Activated T-cell treated with anti-CD3 and anti-CD28 coated beads, Interleukin-2, amount 50 U/mL, for 24 hours (primary cell): ENCODE measurements at regions not wholly inside any gene's neighbourhood (a gene's known extent, or its start where the extent isn't known, plus 50 kb on each side); places are given as distances from the start of the nearest gene placed in this dataset.

ENCODE experiments used
- DNase-seq: peaks from one replicate; pipeline ENCODE4 v3.0.0-alpha.2; 2020
- H3K27ac Mint-ChIP-seq: 2 replicates; pipeline ENCODE4 v1.8.0; 2020; ENCODE audit warnings: mild to moderate bottlenecking, mixed read lengths
- H3K27me3 Mint-ChIP-seq: 2 replicates; pipeline ENCODE4 v1.8.0; 2020; ENCODE audit warnings: mixed read lengths
- H3K36me3 Mint-ChIP-seq: 2 replicates; pipeline ENCODE4 v1.8.0; 2020; ENCODE audit warnings: low read depth, mixed read lengths
- H3K4me1 Mint-ChIP-seq: 2 replicates; pipeline ENCODE4 v1.8.0; 2020; ENCODE audit warnings: low read depth, mixed read lengths
- H3K4me3 Mint-ChIP-seq: 2 replicates; pipeline ENCODE4 v1.8.0; 2020; ENCODE audit warnings: mild to moderate bottlenecking, moderate library complexity, mixed read lengths
- H3K9me3 Mint-ChIP-seq: 2 replicates; pipeline ENCODE4 v1.8.0; 2020; ENCODE audit warnings: mixed read lengths

DNA sequence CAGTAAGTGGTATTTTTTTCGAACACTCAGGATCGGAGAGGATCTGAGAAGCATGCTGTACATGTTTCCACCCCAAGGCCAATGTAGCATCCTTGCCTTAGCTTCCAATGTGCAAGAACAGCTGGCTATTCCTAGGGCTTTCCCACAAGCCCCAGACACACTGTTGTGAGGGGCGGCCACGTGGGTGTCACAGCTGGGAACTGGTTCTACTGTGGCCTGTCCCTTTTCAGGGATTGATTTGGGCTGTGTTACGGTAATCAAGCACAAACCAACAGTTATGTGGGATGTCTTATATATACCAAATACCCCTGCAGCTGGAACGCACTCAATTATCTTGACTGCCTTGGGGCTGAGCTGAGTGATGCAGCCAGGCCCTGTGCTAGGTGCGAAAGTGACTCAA lies 116.3 kb upstream of the CXCR4 start:
- Mint-ChIP-seq H3K27me3 (no peaks in the 10 kb centered on the region), H3K36me3 (no peaks in the 10 kb centered on the region), H3K4me3 (no peak overlapping the region), H3K27ac (no peak overlapping the region), H3K9me3 (peaks cover under 1% of the 10 kb centered on the region), H3K4me1 (peaks cover 42% of the 10 kb centered on the region)
- DNase-seq, result no peak

DNA sequence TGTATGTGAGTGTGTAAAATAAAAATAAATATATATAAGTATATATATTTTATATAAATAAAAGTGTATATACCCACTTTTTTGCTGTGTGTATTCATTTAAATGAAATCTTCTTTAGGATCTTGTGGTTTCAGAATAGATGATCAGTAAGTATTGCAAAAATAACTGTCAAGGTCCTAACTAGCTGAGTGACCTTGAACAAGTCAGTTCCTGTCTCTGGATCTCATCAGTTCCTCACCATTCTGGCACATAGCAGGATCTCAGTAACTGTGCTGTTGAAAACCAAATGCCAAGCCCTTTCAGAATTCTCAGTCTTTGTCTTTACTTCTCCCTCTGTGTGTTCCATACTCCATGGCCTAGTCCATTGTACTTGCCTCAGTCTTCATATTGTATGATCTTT lies 115.3 kb upstream of the CXCR4 start:
- H3K4me3 Mint-ChIP-seq, result no peak overlapping the region
- no peak for DNase-seq
- peaks cover 33% of the 10 kb centered on the region for H3K4me1 Mint-ChIP-seq
- H3K9me3 Mint-ChIP-seq, result peaks cover 4% of the 10 kb centered on the region
- no peaks in the 10 kb centered on the region for H3K36me3 Mint-ChIP-seq
- no peaks in the 10 kb centered on the region for H3K27me3 Mint-ChIP-seq
- no peak overlapping the region for H3K27ac Mint-ChIP-seq

DNA sequence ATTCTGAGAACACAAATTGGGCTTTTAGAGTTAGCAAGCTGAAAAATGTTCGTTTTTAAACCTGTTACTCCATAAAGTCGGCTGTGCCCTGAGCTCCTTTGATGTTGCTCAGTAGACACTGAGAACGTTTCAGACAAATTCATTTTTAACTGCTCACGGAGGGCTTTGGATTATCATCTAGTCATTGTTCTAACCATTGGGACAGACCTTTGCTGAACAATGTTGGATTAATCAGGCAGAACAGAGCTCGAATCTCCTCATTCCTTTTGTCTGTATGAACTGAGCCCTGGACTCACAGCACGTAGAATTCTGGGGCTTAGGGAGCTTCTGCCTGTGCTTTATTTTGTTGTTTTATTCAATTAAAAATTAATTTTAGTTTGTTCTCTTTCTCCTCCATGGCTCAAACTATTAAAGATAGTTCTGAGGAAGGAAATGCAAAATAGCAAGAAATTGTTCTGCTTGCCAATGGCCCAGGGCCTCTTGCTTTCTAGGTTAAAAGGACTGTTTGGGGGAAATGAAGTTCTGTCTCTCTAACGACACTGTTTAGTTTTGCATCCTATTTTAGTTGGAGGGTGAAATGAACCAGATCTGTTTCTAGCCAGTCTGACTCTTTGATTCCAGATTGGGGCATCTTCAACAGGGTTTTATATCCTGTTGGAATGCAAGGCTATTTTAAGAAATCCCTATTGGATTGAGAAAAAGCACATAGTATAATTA lies 114.7 kb upstream of the CXCR4 start:
- no peak overlapping the region for H3K4me3 Mint-ChIP-seq
- H3K27me3 Mint-ChIP-seq, result no peaks in the 10 kb centered on the region
- H3K4me1 Mint-ChIP-seq, result peaks cover 26% of the 10 kb centered on the region
- H3K36me3 Mint-ChIP-seq, result no peaks in the 10 kb centered on the region
- no peak overlapping the region for H3K27ac Mint-ChIP-seq
- H3K9me3 Mint-ChIP-seq, result peaks cover 4% of the 10 kb centered on the region
- no peak for DNase-seq

DNA sequence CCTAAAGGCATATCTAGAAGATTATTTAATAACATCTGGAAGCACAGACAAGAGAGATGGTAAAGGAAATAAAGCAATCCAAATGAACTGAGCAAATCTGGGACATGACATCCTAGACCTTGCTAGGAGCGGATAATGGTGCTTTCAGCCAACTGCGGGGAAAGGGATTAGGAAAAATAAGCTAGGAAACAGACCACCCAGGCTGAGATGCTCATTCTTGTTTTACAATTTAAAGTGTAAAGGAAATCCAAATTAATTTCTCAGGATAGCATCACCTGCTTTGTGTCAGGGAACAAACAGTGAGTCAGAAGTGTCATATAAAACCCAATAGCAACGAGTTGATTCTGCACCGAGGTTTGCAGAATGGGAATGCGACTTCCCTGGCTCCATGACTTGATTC lies 112.5 kb upstream of the CXCR4 start:
- Mint-ChIP-seq H3K36me3 (no peaks in the 10 kb centered on the region), H3K4me1 (peaks cover 20% of the 10 kb centered on the region), H3K27me3 (no peaks in the 10 kb centered on the region), H3K4me3 (no peak overlapping the region), H3K9me3 (peaks cover 4% of the 10 kb centered on the region), H3K27ac (no peak overlapping the region)
- no peak for DNase-seq

DNA sequence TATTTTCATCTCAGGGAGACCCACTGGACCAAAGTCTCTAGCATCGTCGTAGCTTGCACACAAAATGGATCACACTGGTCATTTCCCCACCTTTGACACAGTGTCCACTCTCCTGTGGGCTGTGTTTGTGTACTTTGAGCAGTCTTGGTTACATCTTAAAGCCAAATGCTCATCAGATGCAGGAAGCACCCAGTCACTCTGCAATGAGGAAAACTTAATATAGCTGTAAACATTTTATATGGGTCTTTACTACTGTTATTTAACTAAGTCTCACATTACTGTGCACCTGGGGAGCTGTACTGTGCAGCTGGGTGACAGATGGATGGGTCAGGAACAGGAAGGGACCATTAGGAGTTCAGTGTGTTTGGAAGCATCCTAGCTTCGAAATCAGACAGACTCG lies 109.0 kb upstream of the CXCR4 start:
- no peak overlapping the region for H3K4me3 Mint-ChIP-seq
- no peaks in the 10 kb centered on the region for H3K27me3 Mint-ChIP-seq
- no peaks in the 10 kb centered on the region for H3K36me3 Mint-ChIP-seq
- H3K27ac Mint-ChIP-seq, result no peak overlapping the region
- DNase-seq, result no peak
- H3K9me3 Mint-ChIP-seq, result peaks cover 4% of the 10 kb centered on the region
- H3K4me1 Mint-ChIP-seq, result peaks cover 22% of the 10 kb centered on the region

DNA sequence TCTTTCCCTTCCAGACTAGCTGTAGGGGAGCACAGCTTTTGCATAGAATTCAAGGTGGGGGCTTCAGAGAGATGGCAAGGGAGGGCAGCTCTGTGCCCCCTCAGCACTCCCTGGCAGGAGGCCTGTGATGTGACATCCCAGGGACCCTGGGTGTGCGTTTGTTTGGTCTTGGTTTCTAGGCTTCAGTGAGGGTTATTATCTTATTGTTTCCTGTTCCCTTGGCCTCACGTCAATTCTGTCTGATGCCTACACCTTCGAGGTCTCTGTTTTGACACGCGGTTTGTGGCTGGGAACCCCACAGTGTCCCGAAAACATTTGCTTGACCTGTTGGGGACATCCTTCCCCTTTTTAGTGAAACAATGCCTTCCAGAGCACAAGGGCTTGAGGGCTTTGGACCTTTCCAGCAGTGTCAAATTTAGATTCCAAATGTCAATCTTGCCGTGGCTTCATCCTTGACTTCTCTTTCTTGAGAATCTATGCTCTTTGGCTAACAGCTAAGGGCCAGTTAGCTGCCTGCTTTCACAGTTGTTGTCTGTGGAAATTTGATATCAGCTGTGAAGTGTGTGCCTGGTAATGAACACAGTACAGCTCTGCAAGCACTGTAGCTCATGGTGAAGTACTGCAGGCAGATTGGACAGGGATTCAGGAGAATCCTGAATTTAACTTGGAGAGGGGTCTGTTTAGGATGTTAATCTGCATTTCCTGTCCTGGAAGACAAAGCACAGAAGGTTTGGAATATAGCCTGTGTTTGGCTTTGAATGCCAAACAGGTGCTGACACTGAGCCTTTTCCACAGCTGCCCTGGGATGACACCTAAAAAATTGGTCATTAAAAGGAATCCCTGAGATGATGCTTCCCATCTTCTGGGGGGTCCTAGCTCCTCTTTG lies 108.2 kb upstream of the CXCR4 start:
- DNase-seq, result no peak
- Mint-ChIP-seq H3K4me3 (no peak overlapping the region), H3K4me1 (peaks cover 22% of the 10 kb centered on the region), H3K36me3 (no peaks in the 10 kb centered on the region), H3K27me3 (no peaks in the 10 kb centered on the region), H3K9me3 (peaks cover 4% of the 10 kb centered on the region), H3K27ac (no peak overlapping the region)

DNA sequence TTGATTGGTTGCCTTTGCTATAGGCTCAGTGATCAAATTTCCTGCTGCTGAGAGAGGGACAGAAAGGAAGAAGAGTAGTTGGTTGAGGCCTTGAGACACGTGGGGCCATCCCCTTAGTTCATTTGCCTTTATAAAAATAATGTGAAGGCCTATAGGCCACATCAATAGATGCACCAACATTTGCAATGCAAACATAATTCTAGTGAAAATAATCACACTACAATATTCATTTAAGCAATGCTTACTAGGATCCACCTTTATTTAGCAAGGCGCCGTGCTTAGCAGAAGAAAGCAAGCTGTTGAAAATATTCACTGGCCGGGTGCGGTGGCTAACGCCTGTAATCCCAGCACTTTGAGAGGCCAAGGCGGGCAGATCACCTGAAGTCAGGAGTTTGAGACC lies 105.3 kb upstream of the CXCR4 start:
- H3K27ac Mint-ChIP-seq, result no peak overlapping the region
- peaks cover 22% of the 10 kb centered on the region for H3K4me1 Mint-ChIP-seq
- no peak overlapping the region for H3K4me3 Mint-ChIP-seq
- H3K27me3 Mint-ChIP-seq, result no peaks in the 10 kb centered on the region
- DNase-seq, result no peak
- H3K9me3 Mint-ChIP-seq, result no peaks in the 10 kb centered on the region
- no peaks in the 10 kb centered on the region for H3K36me3 Mint-ChIP-seq

DNA sequence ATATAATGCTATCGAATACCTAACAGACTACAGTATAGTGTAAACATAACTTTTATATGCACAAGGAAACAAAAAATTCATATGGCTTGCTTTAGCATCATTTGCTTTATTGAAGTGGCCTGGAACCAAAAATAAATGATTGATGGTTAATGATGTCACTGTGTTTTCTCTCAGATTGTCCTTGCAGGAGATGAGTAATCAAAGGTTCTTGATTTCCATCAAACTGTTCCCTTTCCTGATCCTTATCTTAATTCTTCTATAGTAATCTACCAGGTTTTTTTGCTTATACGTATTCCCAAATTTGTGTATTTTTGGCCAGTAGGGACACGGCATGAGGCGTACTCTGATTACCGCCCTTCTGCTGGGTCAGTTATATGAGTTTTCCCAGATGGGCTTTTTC lies 104.9 kb upstream of the CXCR4 start:
- Mint-ChIP-seq H3K4me1 (peaks cover 24% of the 10 kb centered on the region), H3K27me3 (no peaks in the 10 kb centered on the region), H3K36me3 (no peaks in the 10 kb centered on the region), H3K9me3 (no peaks in the 10 kb centered on the region), H3K4me3 (no peak overlapping the region), H3K27ac (no peak overlapping the region)
- DNase-seq, result no peak

DNA sequence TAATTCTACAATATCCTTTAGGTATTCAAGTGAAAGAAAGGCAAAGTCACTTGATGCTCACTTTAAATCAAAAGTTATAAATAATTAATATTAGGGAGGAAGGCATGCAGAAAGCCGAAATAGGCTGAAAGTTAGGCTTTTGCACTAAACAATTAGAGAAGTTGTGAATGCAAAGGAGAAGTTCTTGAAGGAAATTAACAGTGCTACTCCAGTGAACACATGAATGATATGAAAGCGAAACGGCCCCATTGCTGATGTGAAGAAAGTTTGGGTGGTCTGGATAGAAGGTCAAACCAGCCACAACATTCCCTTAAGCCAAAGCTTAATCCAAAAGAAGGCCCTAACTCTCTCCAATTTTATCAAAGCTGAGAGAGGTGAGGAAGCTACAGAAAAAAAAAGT lies 103.1 kb upstream of the CXCR4 start:
- H3K4me3 Mint-ChIP-seq, result no peak overlapping the region

DNA sequence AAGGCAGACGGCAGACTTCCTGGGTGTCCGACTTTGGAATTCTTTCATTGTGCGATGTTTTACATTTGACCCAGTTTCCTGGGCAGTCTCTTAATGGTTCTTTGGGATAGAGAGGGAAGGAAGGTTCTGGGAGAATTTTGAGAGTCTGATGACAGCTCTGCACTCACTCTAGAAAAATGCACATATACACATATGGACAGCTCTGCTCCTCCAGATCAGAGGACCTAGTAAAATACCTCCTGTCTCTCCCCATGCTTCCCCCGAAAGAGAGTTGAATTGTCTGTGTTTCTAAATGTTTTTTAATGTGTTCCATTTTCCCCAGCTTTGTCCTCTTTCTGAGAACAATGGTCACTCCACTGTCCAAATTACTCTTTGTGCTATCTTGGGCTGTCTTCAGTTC lies 102.0 kb upstream of the CXCR4 start:
- Mint-ChIP-seq H3K4me1 (peaks cover 13% of the 10 kb centered on the region), H3K4me3 (no peak overlapping the region), H3K27ac (no peak overlapping the region), H3K27me3 (no peaks in the 10 kb centered on the region), H3K36me3 (no peaks in the 10 kb centered on the region), H3K9me3 (no peaks in the 10 kb centered on the region)
- DNase-seq, result no peak

More for the DNA sequence above, 103.1 kb upstream of the CXCR4 start:
- Mint-ChIP-seq H3K27ac (no peak overlapping the region), H3K4me1 (peaks cover 20% of the 10 kb centered on the region), H3K9me3 (no peaks in the 10 kb centered on the region), H3K27me3 (no peaks in the 10 kb centered on the region), H3K36me3 (no peaks in the 10 kb centered on the region)
- DNase-seq, result no peak

DNA sequence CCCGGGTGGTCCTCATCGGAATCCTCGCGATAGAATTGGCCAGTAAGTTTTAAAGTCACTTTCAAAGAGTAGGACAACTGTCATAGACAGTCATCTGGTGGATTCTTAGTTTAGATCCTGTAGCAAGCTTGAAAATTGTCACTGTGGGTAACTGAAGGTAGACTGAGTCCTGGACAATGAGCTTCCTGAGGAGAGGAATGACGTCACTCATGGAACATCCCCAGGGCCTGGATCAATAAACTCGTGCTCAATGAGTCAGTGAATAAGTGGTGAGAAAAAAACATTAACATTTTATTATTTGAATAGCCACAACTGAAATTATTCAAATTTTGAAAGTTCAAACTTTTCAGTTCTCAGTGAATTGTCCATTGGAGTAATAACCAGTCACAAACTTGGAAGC lies 101.4 kb upstream of the CXCR4 start:
- Mint-ChIP-seq H3K4me3 (no peak overlapping the region), H3K27me3 (no peaks in the 10 kb centered on the region), H3K27ac (no peak overlapping the region), H3K36me3 (no peaks in the 10 kb centered on the region), H3K4me1 (peaks cover 14% of the 10 kb centered on the region), H3K9me3 (no peaks in the 10 kb centered on the region)
- no peak for DNase-seq

DNA sequence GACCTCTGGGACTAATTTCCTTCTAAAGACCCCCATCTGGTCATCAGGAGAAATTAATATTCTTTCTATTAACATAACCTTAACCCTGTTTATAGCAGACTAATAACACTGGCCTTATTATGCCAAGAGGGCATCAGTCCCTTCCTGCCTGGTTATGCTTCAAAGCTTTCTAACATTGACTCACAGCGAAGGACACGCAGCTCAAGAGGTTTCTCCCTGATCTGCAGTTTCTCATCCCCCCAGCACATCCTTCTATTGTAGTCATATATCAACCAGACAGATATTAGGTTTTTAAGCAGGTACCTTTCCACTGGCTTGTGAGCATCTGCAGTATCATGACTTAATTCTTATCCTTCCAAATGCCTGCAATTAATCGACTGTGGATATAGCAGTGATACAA lies 100.0 kb upstream of the CXCR4 start:
- Mint-ChIP-seq H3K27ac (no peak overlapping the region), H3K4me3 (no peak overlapping the region), H3K9me3 (no peaks in the 10 kb centered on the region), H3K36me3 (no peaks in the 10 kb centered on the region), H3K4me1 (peaks cover 24% of the 10 kb centered on the region), H3K27me3 (no peaks in the 10 kb centered on the region)
- DNase-seq, result no peak

DNA sequence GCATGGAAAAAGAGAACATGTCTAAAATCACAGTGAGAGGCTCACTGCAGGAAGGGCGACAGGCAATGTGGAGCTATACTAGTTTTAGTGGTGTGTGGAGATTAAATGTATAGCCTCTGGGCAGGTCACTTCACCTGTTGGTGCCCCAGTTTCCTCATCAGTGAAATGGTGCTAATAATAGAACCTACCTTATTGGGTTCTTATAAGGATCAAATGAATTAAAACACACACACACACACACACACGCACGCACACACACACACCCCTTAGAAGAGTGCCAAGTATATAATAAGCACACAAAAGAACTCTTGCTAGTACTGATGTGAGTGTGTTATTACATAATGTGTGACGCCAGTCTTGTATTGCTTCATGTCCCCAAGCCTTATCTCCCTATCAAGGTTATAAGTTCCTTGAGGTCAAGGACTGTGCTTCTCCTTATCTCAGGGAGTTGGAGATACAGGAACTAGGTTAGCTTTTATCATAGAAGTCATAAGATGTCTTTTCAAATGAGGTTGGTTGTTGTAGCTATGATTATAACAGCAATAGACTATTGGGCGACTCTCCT lies 98.0 kb upstream of the CXCR4 start:
- DNase-seq, result no peak
- peaks cover 40% of the 10 kb centered on the region for H3K4me1 Mint-ChIP-seq
- no peaks in the 10 kb centered on the region for H3K27me3 Mint-ChIP-seq
- no peaks in the 10 kb centered on the region for H3K9me3 Mint-ChIP-seq
- H3K4me3 Mint-ChIP-seq, result no peak overlapping the region
- no peak overlapping the region for H3K27ac Mint-ChIP-seq
- no peaks in the 10 kb centered on the region for H3K36me3 Mint-ChIP-seq

DNA sequence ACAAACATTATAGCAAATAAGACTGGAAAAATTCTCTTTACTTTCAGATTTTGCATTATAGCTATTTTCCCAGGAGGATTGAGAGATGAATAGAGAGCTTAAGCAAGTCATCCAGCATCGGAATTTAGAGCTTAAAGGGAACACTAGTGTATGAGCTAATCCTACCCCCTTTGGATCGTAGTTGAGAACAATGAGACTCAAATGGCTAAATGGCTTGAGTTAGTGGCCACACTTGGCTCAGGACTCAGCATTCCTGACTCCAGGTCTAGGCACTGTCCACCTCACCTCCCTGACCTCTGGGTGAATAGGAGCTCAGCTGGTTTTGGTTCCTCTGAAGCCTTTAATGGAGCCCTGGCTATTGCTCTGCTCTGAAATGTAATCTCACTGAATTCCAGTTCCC lies 97.5 kb upstream of the CXCR4 start:
- Mint-ChIP-seq H3K36me3 (no peaks in the 10 kb centered on the region), H3K27me3 (no peaks in the 10 kb centered on the region), H3K4me1 (peaks cover 45% of the 10 kb centered on the region), H3K9me3 (peaks cover 2% of the 10 kb centered on the region), H3K27ac (no peak overlapping the region), H3K4me3 (no peak overlapping the region)
- DNase-seq, result no peak
